Retinal pigment epithelial cell (primary cell): ENCODE measurements at regions not wholly inside any gene's neighbourhood (a gene's known extent, or its start where the extent isn't known, plus 50 kb on each side); places are given as distances from the start of the nearest gene placed in this dataset.

Experiments
- DNase-seq: peaks from one replicate; pipeline ENCODE4 v3.0.0-alpha.2; 2010; ENCODE audit warnings: low read depth
- H3K4me3 ChIP-seq: 2 replicates; pipeline ENCODE4 v1.5.1; 2011; ENCODE audit warnings: mild to moderate bottlenecking, low read length, control low read depth, moderate library complexity
- TF ChIP-seq, protein P1 (sequence below): conservative IDR thresholded peaks from 2 replicates; pipeline ENCODE4 v1.5.1; 2011; ENCODE audit warnings: low read depth, low read length, control low read depth, inconsistent platforms

DNA sequence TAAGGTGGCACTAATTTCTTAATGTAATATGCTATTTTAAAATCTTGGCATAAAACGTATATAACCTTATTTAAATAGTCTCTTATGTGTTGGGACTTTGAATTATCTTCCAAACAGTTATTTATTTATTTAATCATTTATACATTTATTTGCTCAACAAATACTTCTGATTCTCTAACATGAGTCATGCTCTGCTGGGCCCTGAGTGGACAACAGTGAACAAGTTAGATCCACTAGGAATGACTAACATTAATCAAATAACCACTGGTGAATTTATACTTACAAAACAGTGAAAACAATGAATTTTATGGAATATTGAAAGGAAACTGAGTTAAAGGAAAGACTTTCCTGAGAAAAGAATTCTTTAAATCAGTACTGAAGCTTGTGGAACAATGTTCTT, 1257.2 kb upstream of the CHAC2 start:
- no peak overlapping the region for H3K4me3 ChIP-seq
- TF ChIP-seq, protein P1, sequence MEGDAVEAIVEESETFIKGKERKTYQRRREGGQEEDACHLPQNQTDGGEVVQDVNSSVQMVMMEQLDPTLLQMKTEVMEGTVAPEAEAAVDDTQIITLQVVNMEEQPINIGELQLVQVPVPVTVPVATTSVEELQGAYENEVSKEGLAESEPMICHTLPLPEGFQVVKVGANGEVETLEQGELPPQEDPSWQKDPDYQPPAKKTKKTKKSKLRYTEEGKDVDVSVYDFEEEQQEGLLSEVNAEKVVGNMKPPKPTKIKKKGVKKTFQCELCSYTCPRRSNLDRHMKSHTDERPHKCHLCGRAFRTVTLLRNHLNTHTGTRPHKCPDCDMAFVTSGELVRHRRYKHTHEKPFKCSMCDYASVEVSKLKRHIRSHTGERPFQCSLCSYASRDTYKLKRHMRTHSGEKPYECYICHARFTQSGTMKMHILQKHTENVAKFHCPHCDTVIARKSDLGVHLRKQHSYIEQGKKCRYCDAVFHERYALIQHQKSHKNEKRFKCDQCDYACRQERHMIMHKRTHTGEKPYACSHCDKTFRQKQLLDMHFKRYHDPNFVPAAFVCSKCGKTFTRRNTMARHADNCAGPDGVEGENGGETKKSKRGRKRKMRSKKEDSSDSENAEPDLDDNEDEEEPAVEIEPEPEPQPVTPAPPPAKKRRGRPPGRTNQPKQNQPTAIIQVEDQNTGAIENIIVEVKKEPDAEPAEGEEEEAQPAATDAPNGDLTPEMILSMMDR: no peak
- DNase-seq: no peak

DNA sequence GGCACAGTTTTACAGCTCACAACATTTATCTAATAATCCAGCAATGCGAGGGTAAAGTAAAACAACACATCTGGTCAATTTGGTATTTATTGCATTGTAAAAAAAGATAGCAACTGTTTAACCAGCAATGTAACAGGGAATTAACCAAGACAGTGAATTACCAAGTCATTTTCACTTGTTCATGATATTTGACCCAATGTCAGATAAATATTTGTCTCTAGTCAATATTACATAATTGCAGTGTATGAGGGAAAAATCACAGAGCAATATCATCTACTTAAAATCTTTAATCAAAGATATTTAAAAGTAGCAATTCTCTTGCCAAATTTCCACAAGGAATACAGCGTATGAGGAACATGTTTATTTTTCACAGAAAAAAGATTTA, 1265.1 kb upstream of the CHAC2 start:
- DNase-seq: no peak
- TF ChIP-seq, protein P1: no peak
- H3K4me3 ChIP-seq: no peak overlapping the region

DNA sequence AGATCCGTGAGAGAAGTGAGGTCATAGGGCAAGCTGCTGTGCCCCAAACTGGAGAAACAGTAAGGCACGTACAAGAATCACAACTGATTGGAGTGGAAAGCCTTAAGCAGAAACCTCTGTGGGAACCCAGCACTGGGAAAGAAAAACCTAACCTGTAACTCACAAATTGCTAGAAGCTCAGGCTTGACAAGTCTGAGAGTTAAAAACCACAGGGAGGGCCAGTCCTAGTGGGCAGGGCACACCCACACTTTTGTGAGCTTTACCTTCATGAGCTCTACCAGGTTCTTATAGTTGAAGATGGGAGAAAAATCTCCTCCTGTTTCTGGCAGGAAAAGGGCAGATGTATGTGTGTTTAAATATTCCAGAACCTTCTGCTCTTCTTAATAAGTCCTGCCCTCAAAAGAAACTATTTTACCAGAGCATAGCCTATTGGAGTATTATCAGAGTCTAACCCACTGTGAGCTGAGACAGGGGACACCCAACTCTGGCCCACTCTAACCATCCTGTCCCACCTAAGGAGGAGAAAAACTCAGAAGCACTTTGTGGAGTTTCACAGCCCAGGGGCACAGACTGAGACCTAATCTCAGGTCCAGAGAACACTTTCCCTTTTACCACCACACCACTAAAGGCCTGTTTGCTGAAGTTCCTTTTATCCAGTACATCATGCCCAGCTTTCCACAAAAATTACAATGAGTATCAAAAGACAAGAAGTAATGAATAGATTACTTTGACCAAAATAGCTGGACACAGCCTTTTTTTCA, 1265.7 kb upstream of the CHAC2 start:
- no peak overlapping the region for H3K4me3 ChIP-seq
- DNase-seq: no peak
- TF ChIP-seq, protein P1: no peak

DNA sequence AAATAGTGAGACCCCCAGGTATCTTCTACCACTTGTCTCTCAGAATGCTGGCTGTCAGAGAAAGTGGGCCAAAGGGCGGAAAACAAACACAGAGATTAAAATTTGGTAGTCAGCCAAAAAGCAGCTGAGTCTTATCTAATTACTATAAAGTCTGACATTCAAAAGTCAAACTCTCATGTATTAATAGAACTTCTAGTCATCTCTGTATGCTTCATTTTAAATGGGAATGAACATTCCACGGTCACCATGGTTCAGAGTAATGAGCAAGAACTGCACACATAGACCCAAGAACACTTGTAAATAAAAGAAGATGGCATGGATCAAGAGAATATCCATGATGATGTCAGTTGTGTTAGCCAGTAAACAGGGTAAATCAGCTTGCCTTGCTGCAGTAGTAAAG, 1267.0 kb upstream of the CHAC2 start:
- H3K4me3 ChIP-seq: no peak overlapping the region
- DNase-seq: no peak
- TF ChIP-seq, protein P1: no peak

DNA sequence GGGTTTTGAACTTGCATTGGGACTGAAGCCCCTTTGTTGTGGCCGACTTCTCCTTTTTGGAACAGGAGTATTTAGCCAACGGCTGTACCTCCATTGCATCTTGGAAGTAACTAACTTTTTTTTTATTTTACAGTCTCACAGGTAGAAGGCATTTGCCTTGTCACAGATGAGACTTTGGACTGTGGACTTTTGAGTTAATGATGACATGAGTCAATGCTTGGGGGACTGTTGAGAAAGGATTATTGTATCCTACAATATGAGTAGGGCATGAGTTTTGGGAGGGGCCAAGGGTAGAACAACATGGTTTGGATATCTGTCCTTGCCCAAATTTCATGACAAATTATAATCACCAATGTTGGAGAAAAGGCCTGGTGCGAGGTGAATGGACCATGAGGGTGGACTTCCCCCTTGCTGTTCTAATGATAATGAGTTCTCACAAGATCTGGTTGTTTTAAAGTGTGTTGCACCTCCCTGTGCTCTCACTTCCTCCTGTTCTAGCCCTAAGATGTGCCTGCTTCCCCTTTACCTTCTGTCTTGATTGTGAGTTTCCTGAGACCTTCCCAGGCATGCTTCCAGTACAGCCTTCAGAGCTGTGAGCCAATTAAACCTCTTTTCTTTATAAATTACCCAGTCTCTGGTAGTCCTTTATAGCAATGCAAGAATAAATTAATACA, 1269.4 kb upstream of the CHAC2 start:
- no peak overlapping the region for H3K4me3 ChIP-seq
- TF ChIP-seq, protein P1: no peak
- no peak for DNase-seq

DNA sequence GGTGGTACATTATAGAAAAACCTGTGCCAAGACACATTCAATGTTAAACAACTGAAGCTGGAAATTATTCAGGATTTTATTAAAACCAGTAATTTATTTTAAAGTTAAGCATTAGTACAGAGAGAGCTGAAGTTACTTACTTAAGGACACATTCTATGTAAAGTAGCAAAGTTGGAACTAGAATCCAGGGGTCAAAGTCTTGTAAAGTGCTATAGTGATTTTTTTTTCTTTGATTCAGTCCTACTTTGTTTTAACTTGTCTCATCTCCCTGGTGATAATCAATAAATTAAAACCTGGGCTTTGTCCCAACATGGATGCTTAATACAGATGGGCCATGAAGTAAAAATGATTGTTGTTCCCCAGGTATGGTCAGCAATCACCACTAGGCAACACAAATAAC, 1271.8 kb upstream of the CHAC2 start:
- TF ChIP-seq, protein P1: no peak
- no peak overlapping the region for H3K4me3 ChIP-seq
- DNase-seq: no peak

DNA sequence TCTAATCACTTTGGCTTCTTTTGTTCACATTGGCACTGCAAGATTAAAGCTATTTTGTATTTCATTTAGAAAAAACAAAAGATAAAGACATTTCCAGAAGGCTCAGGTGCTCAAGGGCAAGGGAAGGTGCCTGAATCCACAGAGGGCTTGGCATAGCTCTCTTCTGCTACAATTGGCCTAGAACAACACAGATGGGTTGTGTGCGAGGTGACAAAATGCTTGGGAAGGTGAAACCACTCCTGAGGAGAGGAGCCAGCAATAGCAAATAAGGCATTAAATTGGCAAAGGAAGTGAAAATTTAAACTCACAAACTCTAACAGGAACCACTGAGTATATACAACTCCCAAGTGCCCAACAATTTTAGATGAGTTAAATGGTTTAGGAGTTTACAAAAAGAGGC, 1290.4 kb upstream of the CHAC2 start:
- no peak overlapping the region for H3K4me3 ChIP-seq
- TF ChIP-seq, protein P1: no peak
- DNase-seq: no peak
